ENCODE measurements at regions not wholly inside any gene's neighbourhood (a gene's known extent, or its start where the extent isn't known, plus 50 kb on each side); places are given as distances from the start of the nearest gene placed in this dataset.

- no peak for TF ChIP-seq CTCF (IDR thresholded peaks at IDR 0.05)
- no peak for TF ChIP-seq POLR2A (IDR thresholded peaks at IDR 0.05)
Observed at GRCh38 chr10:78800535-78801320, 268.0 kb upstream of the ZMIZ1 start.

Measured in right lobe of liver (tissue), 4 donors.